Kidney (tissue), 13 donors: ENCODE measurements at regions not wholly inside any gene's neighbourhood (a gene's known extent, or its start where the extent isn't known, plus 50 kb on each side); places are given as distances from the start of the nearest gene placed in this dataset.

Experiments used
- DNase-seq, 5 donors: peaks; one replicate each; pipeline ENCODE4 v3.0.0-alpha.2; 2013 to 2020
- FAIRE-seq: peaks from 2 replicates; lab custom pipeline; 2012; peaks lifted over from hg19 to GRCh38; lab: Jason Lieb, UNC
- H3K27ac ChIP-seq, 2 donors: one replicate each; pipeline ENCODE4 v1.7.0; 2013; ENCODE audit warnings: low read depth in 2 of 2, low read length in 2 of 2, inconsistent platforms in 1 of 2
- H3K27me3 ChIP-seq: one replicate; pipeline ENCODE4 v1.7.1; 2013; ENCODE audit warnings: low read length, inconsistent platforms; ENCODE audit not compliant: control insufficient read depth, insufficient read depth
- H3K36me3 ChIP-seq, 3 donors: one replicate each; pipeline versions ENCODE4 v1.7.0 to v1.7.1; 2013; ENCODE audit warnings: low read length in 3 of 3, control low read depth in 1 of 3, inconsistent platforms in 1 of 3; ENCODE audit not compliant: insufficient read depth in 3 of 3, control insufficient read depth in 2 of 3
- H3K4me1 ChIP-seq, 3 donors: one replicate each; pipeline versions ENCODE4 v1.7.0 to v1.7.1; 2013; ENCODE audit warnings: low read length in 3 of 3, inconsistent platforms in 1 of 3, low read depth in 1 of 3; ENCODE audit not compliant: control insufficient read depth in 2 of 3, insufficient read depth in 2 of 3
- H3K4me3 ChIP-seq, 3 donors: one replicate each; pipeline versions ENCODE4 v1.7.0 to v1.8.1; 2013; ENCODE audit warnings: low read length in 3 of 3, control low read depth in 1 of 3, inconsistent platforms in 1 of 3
- H3K9ac ChIP-seq, 3 donors: one replicate each; pipeline versions ENCODE4 v1.7.0 to v1.7.1; 2013; ENCODE audit warnings: low read length in 3 of 3, control low read depth in 1 of 3, inconsistent platforms in 1 of 3
- H3K9me3 ChIP-seq, 3 donors: one replicate each; pipeline versions ENCODE4 v1.7.0 to v1.7.1; 2013; ENCODE audit warnings: low read length in 3 of 3, control low read depth in 1 of 3, inconsistent platforms in 1 of 3; ENCODE audit not compliant: control insufficient read depth in 2 of 3, insufficient read depth in 1 of 3
- CTCF ChIP-seq: IDR thresholded peaks from 3 replicates; pipeline ENCODE4 v1.5.1; 2012; ENCODE audit warnings: mild to moderate bottlenecking, moderate library complexity, borderline replicate concordance; ENCODE audit not compliant: insufficient read depth; ENCODE audit errors: extremely low read depth
- intact Hi-C: fragments of 100-400 bp; cut with DNase I; formaldehyde crosslinking; loops from one replicate; pipeline ENCODE4 v1.11.1; 2022
- donor health status: control.
- donor health status: control.
- donor health status: control.
- donor health status: control.
- donor health status: control.
- donor health status: DM: yes; HTN: yes; CAD: no.
- donor health status: Normal renal cell carcinoma (clear cell type).

GRCh38 chr2:156731506-156731905 is 295.3 kb downstream of the GPD2 start:
- Histone ChIP-seq H3K9ac (no peak overlapping the region), H3K9me3 (no peaks in the 10 kb centered on the region), H3K27ac (no peak overlapping the region), H3K27me3 (no peaks in the 10 kb centered on the region), H3K4me1 (no peaks in the 10 kb centered on the region), H3K4me3 (no peak overlapping the region), H3K36me3 (no peaks in the 10 kb centered on the region)
- intact Hi-C loops: no loop called here
- no peak for TF ChIP-seq CTCF
- DNase-seq (no peak), FAIRE-seq (no peak)

- H3K36me3 ChIP-seq: no peaks in the 10 kb centered on the region
- no peaks in the 10 kb centered on the region for H3K27me3 ChIP-seq
- no peaks in the 10 kb centered on the region for H3K4me1 ChIP-seq
- DNase-seq: no peak
- H3K4me3 ChIP-seq: no peak overlapping the region
- intact Hi-C loops: no loop called here
- FAIRE-seq: no peak
- no peaks in the 10 kb centered on the region for H3K9me3 ChIP-seq
- H3K9ac ChIP-seq: no peak overlapping the region
- TF ChIP-seq CTCF: no peak
- no peak overlapping the region for H3K27ac ChIP-seq
Observed at GRCh38 chr2:156736950-156737349, 300.8 kb downstream of the GPD2 start.

- no peak for FAIRE-seq
- no peaks in the 10 kb centered on the region for H3K4me1 ChIP-seq
- H3K36me3 ChIP-seq: no peaks in the 10 kb centered on the region
- no peaks in the 10 kb centered on the region for H3K27me3 ChIP-seq
- intact Hi-C loops: no loop called here
- TF ChIP-seq CTCF: no peak
- no peak overlapping the region for H3K4me3 ChIP-seq
- DNase-seq: no peak
- H3K9ac ChIP-seq: no peak overlapping the region
- H3K9me3 ChIP-seq: no peaks in the 10 kb centered on the region
- H3K27ac ChIP-seq: no peak overlapping the region
Observed at GRCh38 chr2:156739301-156739700, 303.1 kb downstream of the GPD2 start.

- DNase-seq (no peak), FAIRE-seq (no peak)
- no peaks in the 10 kb centered on the region for H3K36me3 ChIP-seq
- H3K27ac ChIP-seq: no peak overlapping the region
- no peaks in the 10 kb centered on the region for H3K9me3 ChIP-seq
- TF ChIP-seq CTCF: no peak
- H3K4me3 ChIP-seq: no peak overlapping the region
- H3K4me1 ChIP-seq: no peaks in the 10 kb centered on the region
- intact Hi-C loops: no loop called here
- no peaks in the 10 kb centered on the region for H3K27me3 ChIP-seq
- no peak overlapping the region for H3K9ac ChIP-seq
Observed at GRCh38 chr2:156745619-156746018, 309.4 kb downstream of the GPD2 start.
